ENCODE measurements at regions not wholly inside any gene's neighbourhood (a gene's known extent, or its start where the extent isn't known, plus 50 kb on each side); places are given as distances from the start of the nearest gene placed in this dataset.

DNA sequence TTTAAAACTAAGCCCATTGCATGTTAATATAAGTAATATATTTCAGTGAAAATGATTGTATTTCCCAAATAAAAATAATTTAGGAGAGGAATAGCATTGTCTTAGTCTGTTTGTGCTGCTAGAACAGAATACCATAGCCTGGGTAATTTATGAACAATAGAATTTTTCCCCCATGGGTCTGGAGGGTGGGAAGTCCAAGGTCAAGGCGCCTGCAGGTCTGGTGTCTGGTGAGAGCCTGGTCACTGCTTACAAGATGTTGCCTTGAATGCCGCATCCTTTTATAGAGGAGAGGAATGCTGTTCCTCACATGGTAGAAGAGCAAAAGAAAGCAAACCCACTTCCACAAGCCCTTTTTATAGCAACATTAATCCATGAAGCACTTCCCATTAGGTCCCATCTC, 161.3 kb upstream of the ZFHX3 start:
- Histone ChIP-seq H3K36me3 (ENCODE audit: control insufficient read depth in 2 of 4, insufficient read depth in 4 of 4, low read length in 3 of 4) (no peaks in the 10 kb centered on the region), H2BK20ac (ENCODE audit: low read length) (no peak overlapping the region), H2AFZ (ENCODE audit: low read length) (no peak overlapping the region), H3K18ac (ENCODE audit: extremely low read depth, low read length) (no peak overlapping the region), H2BK15ac (ENCODE audit: low read length) (no peak overlapping the region), H3K4me2 (ENCODE audit: insufficient read depth in 1 of 2, low read depth in 2 of 2, low read length in 2 of 2) (no peak overlapping the region), H3K4me1 (replicated peaks in 1 of 4; ENCODE audit: control insufficient read depth in 3 of 4, insufficient read depth in 4 of 4, low read length in 3 of 4) (peaks cover 0 to 6% (median 3%) of the 10 kb centered on the region in 4 experiments; a peak in 3 of 7 replicates), H3K79me1 (ENCODE audit: low read depth, low read length) (no peaks in the 10 kb centered on the region), H3K4ac (replicated peaks; ENCODE audit: insufficient read length, low read depth, low read length) (no peak overlapping the region), H2BK120ac (replicated peaks; ENCODE audit: low read depth, low read length) (no peak overlapping the region), H3K79me2 (ENCODE audit: control insufficient read depth in 1 of 2, insufficient read depth in 2 of 2, low read length in 2 of 2) (no peaks in the 10 kb centered on the region), H3K27me3 (replicated peaks in 1 of 4; ENCODE audit: control insufficient read depth in 3 of 4, extremely low read depth in 1 of 4, insufficient read depth in 3 of 4, low read length in 3 of 4) (no peaks in the 10 kb centered on the region; a peak in 1 of 7 replicates), H3K4me3 (ENCODE audit: extremely low read depth in 1 of 4, insufficient read depth in 2 of 4, low read depth in 3 of 4, low read length in 4 of 4) (no peak overlapping the region), H4K91ac (replicated peaks; ENCODE audit: insufficient read length, low read length) (no peak overlapping the region), H3K14ac (ENCODE audit: insufficient read length) (no peak overlapping the region), H2BK5ac (ENCODE audit: low read depth, low read length) (no peak overlapping the region), H3K56ac (replicated peaks; ENCODE audit: insufficient read length, low read depth, low read length) (no peak overlapping the region), H4K20me1 (replicated peaks in 1 of 2; ENCODE audit: control insufficient read depth in 1 of 2, insufficient read depth in 2 of 2, low read length in 2 of 2) (no peaks in the 10 kb centered on the region), H2BK12ac (ENCODE audit: low read depth, low read length) (no peak overlapping the region), H3K23me2 (ENCODE audit: low read depth, low read length) (no peaks in the 10 kb centered on the region), H4K8ac (ENCODE audit: extremely low read depth, insufficient read depth, low read length) (no peak overlapping the region), H3K9ac (replicated peaks in 1 of 4; ENCODE audit: extremely low read depth in 1 of 4, low read depth in 3 of 4, low read length in 3 of 4) (no peak overlapping the region), H3K27ac (ENCODE audit: low read depth, low read length) (no peak overlapping the region), H3K9me3 (ENCODE audit: insufficient read depth in 2 of 2, low read depth in 1 of 2, low read length in 1 of 2) (peaks cover 0 to 5% of the 10 kb centered on the region in 2 experiments; a peak in 3 of 4 replicates), H3K23ac (ENCODE audit: insufficient read length) (no peak overlapping the region), H2AK5ac (ENCODE audit: low read depth, low read length) (no peak overlapping the region), H4K5ac (ENCODE audit: insufficient read length, low read depth, low read length) (no peak overlapping the region)
- CTCF ChIA-PET (ENCODE audit: partially characterized antibody), result no interaction called here
- FAIRE-seq, result no peak
- DNase-seq (ENCODE audit: low read depth in 1 of 2, low spot score in 2 of 2), result no peak
- POLR2A ChIA-PET (ENCODE audit: partially characterized antibody), result no interaction called here
- WGBS, 2 experiments (ENCODE audit: extremely low coverage in 1 of 2, insufficient coverage in 1 of 2, insufficient read length in 1 of 2, insufficient replicate concordance in 2 of 2, low coverage in 1 of 2, low lambda C conversion rate in 2 of 2, missing lambda C conversion rate in 1 of 2), result 82% methylated on average over 2 of the region's 2 CpGs; no CpG with 5 or more reads in 1 of the 2 experiments
- TF ChIP-seq TAF7 (optimal IDR thresholded peaks at IDR 0.05; ENCODE audit: borderline replicate concordance, low read depth, low read length) (no peak), SIN3A (conservative IDR thresholded peaks at IDR 0.05 in 1 of 2, IDR thresholded peaks at IDR 0.05 in 1 of 2; ENCODE audit: low read depth in 1 of 2, low read length in 2 of 2) (no peak), KDM5A (IDR thresholded peaks at IDR 0.05; ENCODE audit: low read length) (no peak), TBP (IDR thresholded peaks at IDR 0.05; ENCODE audit: low read depth, low read length) (no peak), POLR2AphosphoS5 (IDR thresholded peaks at IDR 0.05; ENCODE audit: low read depth, low read length) (no peak), CHD2 (IDR thresholded peaks at IDR 0.05; ENCODE audit: low read length) (no peak), SIX5 (IDR thresholded peaks at IDR 0.05; ENCODE audit: low read depth, low read length) (no peak), RBBP5 (IDR thresholded peaks at IDR 0.05; ENCODE audit: borderline replicate concordance, low read depth, low read length) (no peak)
- TF ChIP-seq, protein P1, sequence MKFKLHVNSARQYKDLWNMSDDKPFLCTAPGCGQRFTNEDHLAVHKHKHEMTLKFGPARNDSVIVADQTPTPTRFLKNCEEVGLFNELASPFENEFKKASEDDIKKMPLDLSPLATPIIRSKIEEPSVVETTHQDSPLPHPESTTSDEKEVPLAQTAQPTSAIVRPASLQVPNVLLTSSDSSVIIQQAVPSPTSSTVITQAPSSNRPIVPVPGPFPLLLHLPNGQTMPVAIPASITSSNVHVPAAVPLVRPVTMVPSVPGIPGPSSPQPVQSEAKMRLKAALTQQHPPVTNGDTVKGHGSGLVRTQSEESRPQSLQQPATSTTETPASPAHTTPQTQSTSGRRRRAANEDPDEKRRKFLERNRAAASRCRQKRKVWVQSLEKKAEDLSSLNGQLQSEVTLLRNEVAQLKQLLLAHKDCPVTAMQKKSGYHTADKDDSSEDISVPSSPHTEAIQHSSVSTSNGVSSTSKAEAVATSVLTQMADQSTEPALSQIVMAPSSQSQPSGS (IDR thresholded peaks at IDR 0.05; ENCODE audit: low read length), result no peak
- TF ChIP-seq, protein P2, sequence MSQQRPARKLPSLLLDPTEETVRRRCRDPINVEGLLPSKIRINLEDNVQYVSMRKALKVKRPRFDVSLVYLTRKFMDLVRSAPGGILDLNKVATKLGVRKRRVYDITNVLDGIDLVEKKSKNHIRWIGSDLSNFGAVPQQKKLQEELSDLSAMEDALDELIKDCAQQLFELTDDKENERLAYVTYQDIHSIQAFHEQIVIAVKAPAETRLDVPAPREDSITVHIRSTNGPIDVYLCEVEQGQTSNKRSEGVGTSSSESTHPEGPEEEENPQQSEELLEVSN (IDR thresholded peaks at IDR 0.05), result no peak
- TF ChIP-seq, protein P3, sequence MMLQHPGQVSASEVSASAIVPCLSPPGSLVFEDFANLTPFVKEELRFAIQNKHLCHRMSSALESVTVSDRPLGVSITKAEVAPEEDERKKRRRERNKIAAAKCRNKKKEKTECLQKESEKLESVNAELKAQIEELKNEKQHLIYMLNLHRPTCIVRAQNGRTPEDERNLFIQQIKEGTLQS (IDR thresholded peaks at IDR 0.05; ENCODE audit: insufficient read depth, low read depth, low read length), result no peak

All from H1 (cell line).